ENCODE measurements at regions not wholly inside any gene's neighbourhood (a gene's known extent, or its start where the extent isn't known, plus 50 kb on each side); places are given as distances from the start of the nearest gene placed in this dataset.

GRCh38 chr11:119788096-119788883 is 59.3 kb upstream of the NECTIN1 start:
- Histone ChIP-seq H3K27ac (ENCODE audit: low read depth in 1 of 2, low read length in 2 of 2) (no peak overlapping the region), H3K9me3 (ENCODE audit: control insufficient read depth in 4 of 4, low read length in 3 of 4) (peaks cover 0 to 2% (median 0%) of the 10 kb centered on the region in 4 donors), H3K27me3 (ENCODE audit: control insufficient read depth in 4 of 4, insufficient read depth in 4 of 4, low read length in 3 of 4) (no peaks in the 10 kb centered on the region), H3K4me3 (ENCODE audit: low read depth in 1 of 3, low read length in 3 of 3) (no peak overlapping the region), H3K36me3 (ENCODE audit: control insufficient read depth in 4 of 4, insufficient read depth in 3 of 4, low read depth in 1 of 4, low read length in 3 of 4) (no peaks in the 10 kb centered on the region), H3K4me1 (ENCODE audit: control insufficient read depth in 4 of 4, insufficient read depth in 4 of 4, low read length in 3 of 4) (no peaks in the 10 kb centered on the region), H3K9ac (ENCODE audit: low read depth in 1 of 2, low read length in 2 of 2) (no peak overlapping the region)
- no peak for TF ChIP-seq HNF4G (IDR thresholded peaks at IDR 0.05)
- WGBS = 79% methylated on average over 12 of the region's 12 CpGs
- no peak for DNase-seq (ENCODE audit: low spot score)

- TF ChIP-seq ZBTB33 (IDR thresholded peaks at IDR 0.05) (no peak), FOXA2 (IDR thresholded peaks at IDR 0.05) (no peak), MAX (IDR thresholded peaks at IDR 0.05) (no peak), RXRA (IDR thresholded peaks at IDR 0.05) (no peak), CTCF (IDR thresholded peaks at IDR 0.05; ENCODE audit: low read depth, low read length, missing input control) (no peak), SP1 (IDR thresholded peaks at IDR 0.05) (no peak), HNF4G (IDR thresholded peaks at IDR 0.05) (no peak), FOXA1 (IDR thresholded peaks at IDR 0.05) (no peak), ATF3 (IDR thresholded peaks at IDR 0.05) (no peak), JUND (IDR thresholded peaks at IDR 0.05) (no peak), NR2F2 (IDR thresholded peaks at IDR 0.05) (no peak), YY1 (IDR thresholded peaks at IDR 0.05) (no peak), RAD21 (IDR thresholded peaks at IDR 0.05) (no peak), REST (IDR thresholded peaks at IDR 0.05) (no peak), HNF4A (conservative IDR thresholded peaks at IDR 0.05) (no peak), EGR1 (IDR thresholded peaks at IDR 0.05; ENCODE audit: low read depth in 2 of 2) (no peak), TAF1 (conservative IDR thresholded peaks at IDR 0.05) (no peak), GABPA (IDR thresholded peaks at IDR 0.05 in 1 of 2, conservative IDR thresholded peaks at IDR 0.05 in 1 of 2) (no peak)
- DNase-seq (ENCODE audit: low spot score) = no peak
These were observed 58.1 kb upstream of the NECTIN1 start for GRCh38 chr11:119787074-119787461.

More at GRCh38 chr11:119787074-119787461, 58.1 kb upstream of the NECTIN1 start:
- 83% methylated on average over 6 of the region's 6 CpGs for WGBS
- Histone ChIP-seq H3K9ac (ENCODE audit: low read depth in 1 of 2, low read length in 2 of 2) (no peak overlapping the region), H3K9me3 (ENCODE audit: control insufficient read depth in 4 of 4, low read length in 3 of 4) (peaks cover 0 to 2% (median 0%) of the 10 kb centered on the region in 4 donors), H3K4me1 (ENCODE audit: control insufficient read depth in 4 of 4, insufficient read depth in 4 of 4, low read length in 3 of 4) (no peaks in the 10 kb centered on the region), H3K4me3 (ENCODE audit: low read depth in 1 of 3, low read length in 3 of 3) (no peak overlapping the region), H3K27ac (ENCODE audit: low read depth in 1 of 2, low read length in 2 of 2) (no peak overlapping the region), H3K36me3 (ENCODE audit: control insufficient read depth in 4 of 4, insufficient read depth in 3 of 4, low read depth in 1 of 4, low read length in 3 of 4) (no peaks in the 10 kb centered on the region), H3K27me3 (ENCODE audit: control insufficient read depth in 4 of 4, insufficient read depth in 4 of 4, low read length in 3 of 4) (no peaks in the 10 kb centered on the region)

Data from liver (tissue), 8 donors.